GM18502 (cell line): ENCODE measurements at regions not wholly inside any gene's neighbourhood (a gene's known extent, or its start where the extent isn't known, plus 50 kb on each side); places are given as distances from the start of the nearest gene placed in this dataset.
"Not testable (repeated sequence)": the region's sequence is repeated elsewhere in the genome, so short reads cannot be mapped to it uniquely, and the experiment has no call there.

ENCODE experiments used
- ATAC-seq: cut with Tn5 transposase; IDR thresholded peaks from one replicate; pipeline ENCODE4 v1.9.1; 2021; ENCODE audit warnings: mild to moderate bottlenecking; ENCODE audit not compliant: unreplicated experiment, poor library complexity

DNA sequence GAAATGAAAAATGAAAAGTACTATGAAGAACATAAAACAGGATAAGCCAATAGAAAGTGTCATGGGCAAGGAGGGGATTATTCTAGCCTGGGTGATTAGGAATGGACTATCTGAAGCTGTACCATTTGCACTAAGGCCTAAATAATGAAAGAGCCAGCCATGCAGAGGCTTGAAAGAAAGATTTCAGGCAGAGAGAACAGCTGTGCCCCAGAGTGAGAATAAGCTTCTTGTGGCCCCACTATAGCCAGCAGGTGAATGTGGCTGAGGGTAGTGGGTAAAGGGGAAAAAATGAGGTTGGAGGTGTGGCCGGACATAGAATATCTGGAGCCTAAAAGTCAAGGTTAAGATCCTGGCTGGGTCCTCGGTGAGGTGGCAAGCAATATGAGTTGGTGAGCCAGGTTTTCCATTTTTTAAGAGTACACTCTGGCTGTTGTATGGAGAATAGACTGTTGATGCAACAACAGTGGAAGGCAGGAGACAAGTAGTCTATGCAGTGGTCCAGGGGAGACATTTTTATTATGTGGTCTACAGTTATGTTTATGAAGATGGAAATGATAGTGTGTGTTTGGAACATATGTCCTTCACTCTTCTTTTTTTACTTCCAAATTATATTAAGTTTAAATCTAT is 135.2 kb upstream of the SETBP1 start:
- ATAC-seq = no peak

DNA sequence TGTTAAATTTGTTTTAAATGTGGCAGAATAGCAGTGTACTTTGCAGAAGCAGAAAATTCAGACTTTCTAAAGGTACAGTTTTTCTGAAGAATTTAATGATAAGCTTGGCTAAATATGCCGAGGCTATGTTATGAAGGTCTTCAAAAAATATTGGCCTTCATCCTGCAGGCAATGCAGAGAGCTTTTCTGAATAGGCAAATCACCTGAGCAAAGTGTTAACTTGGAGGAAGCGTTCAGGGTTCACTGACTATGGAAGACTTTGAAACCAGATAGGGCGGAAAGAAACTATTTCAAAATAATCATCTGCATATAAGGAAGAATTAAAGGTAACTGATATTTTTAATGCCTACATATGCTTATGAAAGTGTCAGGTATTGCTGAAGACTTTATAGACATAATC is 133.7 kb upstream of the SETBP1 start:
- no peak for ATAC-seq

DNA sequence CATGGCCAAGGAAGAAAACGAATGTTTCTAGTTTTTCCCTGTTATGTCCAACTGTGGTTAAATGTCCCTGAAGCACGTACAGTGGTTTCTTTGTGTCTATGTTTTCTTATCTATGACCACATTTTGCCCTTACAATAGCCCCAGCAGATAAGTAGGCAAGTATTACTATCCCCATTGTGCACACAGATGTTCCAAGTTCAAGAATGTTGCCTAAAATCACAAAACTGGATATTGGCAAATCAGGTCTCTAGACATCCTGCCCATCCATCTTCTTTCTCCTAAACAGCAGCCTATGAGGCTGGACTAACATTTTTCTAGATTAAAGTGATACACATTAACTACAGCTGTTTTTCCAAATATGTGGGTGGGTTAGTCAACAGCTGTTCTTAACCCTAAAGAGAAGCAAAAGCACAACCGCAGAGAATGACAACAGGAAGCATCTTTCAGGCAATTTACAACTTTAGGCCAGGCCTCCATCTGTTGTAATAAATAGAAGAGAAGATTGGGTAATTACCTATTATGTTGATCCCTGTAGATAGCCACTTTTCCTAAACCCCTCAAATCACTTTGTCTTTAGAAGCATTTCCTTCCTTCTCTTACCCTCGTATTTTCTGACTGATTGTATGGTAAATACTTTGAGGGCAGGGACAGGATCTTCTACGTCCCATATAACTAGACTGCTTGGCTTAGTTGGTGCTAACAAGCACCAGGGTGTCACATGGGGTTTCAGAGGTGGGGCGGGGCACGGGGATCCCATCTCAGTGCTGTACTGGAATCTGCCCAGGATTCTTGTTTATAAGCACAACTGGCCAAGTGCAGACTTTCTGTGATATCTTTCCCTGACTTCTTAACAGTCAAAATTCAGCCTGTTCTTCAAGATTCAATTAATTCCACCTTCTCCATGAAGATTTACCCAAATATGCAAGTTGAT is 132.1 kb upstream of the SETBP1 start:
- no peak for ATAC-seq

DNA sequence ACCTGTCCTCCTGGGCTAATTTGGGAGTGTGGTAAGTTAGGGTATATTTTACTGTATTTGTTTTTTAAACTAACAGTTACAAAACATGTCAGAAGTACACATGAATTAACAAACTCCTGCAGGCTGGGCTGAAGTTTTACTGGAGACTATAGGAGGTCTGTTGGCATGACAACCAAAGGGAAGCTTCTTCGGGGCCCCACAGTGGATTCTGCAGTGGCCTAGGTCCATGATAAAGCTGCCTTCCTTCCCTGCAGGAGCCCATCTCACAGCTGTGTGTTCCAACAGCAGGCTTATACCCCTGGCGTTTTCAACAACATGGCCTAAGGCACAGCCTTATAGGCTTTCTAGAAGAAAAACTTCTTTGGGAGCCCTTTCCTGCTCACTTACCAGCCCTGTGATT is 128.0 kb upstream of the SETBP1 start:
- ATAC-seq = no peak

DNA sequence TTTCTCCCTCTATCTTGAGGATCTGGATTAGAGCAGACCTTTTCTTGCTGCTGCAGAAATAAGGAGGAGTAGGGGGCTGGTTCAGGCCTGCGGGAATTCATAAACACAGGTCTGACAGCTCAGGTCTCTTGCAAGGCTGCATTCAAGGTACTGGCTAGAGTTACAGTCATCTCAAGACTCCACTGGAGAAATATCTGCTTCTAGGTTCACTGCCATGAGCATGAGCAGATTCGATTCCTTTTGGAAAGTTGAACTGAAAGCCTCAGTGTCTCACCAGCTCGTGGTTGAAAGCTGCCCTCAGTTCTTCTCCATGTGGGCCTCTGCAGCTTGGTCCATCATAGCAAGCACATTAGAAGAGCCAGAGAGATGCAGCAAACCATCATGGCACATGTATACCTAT is 124.4 kb upstream of the SETBP1 start:
- ATAC-seq = peak; percentile 91

DNA sequence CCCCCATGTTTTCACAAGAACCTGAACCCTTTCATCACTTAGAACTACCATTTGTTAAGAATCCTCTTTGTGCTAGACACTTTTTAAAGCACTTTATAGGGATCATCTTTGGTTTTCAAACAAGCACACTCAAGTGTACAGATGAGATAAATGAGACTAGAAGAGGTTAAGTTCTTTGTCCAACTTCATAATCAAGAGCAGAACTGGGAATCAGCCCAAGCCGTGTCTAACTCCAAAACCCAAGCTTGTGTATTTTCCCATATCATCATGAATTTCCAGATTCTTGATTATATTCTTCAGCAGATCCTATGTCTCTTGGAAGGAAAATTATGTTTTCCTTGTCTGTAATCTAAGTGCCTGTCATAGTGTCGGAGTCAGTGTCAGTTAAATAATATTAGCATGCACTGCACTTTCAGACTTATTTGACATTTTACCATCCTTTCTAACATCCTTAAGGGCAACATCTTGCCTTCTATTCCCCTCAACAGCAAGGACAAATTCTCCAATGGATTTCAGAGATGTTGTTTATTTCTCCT is 123.0 kb upstream of the SETBP1 start:
- no peak for ATAC-seq

DNA sequence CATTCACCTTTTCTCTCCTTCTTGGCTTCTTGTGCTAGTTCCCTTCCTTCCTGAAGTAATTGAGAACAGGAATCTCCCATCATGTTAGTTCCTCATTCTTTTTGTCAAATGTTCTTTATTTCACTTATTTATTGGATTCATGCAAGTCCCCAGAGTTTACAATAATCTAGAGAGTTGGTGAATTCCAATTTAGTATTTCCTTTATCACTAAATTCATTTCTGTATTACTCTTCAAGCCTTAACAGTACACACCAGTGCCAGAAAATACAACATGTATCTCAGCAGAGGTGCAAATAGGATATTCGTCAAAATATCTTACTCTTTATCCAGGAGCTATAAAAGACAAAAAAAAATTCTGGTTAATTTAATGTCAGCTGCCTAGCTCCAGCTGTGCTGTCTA is 121.9 kb upstream of the SETBP1 start:
- no peak for ATAC-seq

DNA sequence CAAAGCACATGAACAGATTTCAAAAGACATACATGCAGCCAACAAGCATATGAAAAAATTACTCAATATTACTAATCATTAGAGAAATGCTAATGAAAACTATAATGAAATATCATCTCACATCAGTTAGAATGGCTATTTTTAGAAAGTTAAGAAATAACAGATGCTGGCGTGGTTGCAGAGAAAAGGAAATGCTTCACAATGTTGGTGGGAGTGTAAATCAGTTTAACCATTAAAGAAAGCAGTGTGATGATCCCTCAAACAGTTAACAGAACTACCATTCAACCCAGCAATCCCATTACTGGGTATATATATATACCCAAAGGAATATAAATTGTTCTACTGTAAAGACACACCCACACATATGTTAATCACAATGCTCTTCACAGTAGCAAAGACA is 117.7 kb upstream of the SETBP1 start:
- no peak for ATAC-seq

DNA sequence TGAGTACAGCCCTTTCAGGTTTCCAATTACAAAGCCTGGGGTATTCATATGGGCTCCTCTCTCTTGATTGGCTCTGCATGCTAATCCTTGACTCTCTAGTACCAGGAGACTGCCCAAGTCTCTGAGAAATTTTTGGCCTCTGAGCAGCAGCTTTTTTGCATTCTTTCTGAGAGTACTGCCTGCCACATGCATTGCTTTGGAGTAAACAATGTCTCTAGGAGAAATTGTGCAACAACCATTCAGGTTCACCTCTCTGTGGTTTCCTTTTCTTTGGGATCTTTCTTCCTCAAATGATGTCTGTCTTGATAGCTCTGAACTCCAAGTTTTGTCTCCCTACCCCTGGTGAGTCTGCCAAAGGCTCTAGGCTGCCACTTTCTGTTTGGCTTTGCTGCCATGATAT is 115.8 kb upstream of the SETBP1 start:
- no peak for ATAC-seq

DNA sequence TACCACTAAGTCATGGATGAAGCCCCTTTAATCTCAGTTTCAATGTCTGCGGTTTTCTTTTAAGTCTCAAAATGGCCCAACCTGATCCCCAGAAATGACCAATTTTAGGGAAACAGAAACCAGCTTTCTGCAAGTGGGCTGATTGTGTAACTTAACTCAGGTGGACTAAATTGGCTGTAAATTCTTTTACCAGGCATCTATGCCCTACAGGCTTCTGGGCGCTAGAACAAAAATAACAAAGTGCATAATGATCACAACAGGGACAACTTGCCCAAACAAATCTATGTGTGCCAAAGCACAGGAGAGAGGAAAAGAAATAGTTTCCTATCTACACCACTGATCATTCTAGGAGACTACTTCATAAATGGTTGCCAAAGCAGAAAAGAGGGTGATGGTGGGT is 112.3 kb upstream of the SETBP1 start:
- no peak for ATAC-seq

DNA sequence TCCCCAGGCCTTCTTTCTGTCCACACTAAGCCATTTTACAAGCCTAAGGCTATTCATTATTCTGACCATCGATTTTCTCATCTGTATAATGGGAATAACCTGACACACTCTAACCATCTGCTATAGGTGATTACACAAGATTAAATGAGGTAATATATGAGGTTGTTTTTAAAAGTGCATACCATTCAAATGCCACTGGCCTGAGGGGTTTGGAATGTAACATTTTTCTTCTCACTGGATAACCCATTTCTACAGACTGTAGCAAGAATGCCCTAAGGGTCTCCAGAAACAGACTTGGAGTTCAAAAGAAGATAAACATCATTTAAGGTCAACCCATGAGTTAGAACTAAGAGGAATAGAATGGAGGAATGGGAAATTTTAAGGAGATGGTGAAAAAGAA is 111.7 kb upstream of the SETBP1 start:
- ATAC-seq = no peak

DNA sequence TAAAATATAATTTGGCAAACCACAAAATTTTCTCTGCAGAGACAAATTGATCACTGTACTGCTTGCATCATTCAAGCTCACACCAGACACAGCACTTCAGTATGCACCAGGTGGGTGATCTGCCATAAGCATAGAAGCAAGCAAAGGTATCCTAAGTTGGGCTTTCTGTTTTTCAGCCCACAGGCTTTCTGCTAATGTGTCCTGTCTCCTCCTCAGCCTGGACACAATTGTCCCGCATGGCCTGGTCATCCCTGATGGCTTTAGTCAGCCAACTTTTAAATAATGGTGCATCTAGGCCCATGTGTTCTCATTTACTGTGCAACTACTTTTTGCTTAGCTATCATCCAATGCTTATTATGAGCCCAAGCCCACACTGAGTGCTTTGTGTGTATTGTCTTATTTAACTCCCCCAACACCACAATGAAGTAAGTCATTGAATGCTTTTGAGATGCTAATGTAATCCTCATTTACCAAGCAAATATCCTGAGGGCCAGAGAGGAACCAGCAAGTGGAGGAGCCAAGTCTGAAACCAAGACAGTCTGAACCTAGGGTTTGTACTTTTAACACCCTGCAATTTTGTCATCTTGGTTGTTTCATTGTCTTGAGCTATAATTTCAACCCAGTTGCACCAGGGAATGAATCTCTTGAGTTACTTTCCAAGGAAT is 111.2 kb upstream of the SETBP1 start:
- ATAC-seq = no peak

DNA sequence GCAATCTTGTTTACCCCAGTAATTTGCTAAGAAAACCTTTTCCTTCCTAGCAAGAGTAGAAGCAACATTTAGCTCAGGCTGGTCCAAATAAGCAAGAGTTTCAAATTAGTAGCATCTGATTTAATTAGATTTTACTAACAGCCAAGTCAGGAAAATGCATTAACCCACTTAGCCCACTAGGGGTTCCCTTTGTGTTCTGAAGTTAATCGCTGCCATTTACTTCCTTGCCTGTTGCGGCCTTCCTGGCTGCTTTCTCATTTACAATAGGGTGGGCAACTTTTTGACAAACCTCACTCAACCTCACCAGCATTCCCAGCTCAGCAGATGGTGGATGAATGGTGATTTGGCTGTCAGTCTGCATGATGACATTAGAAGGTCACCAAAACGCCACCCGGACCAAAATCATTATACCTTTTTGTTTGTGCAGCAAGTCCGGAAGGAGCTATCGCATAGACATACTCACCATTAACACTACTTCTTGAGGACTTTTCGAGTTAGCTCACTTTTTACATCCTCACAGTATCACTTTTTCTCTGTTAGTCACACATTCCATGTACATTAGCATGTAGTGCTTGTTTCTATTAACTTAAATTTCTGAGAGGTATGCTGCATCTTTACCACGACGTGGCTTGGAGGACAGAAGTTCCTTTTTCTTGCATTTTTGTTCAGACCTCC is 101.5 kb upstream of the SETBP1 start:
- peak; percentile 56 for ATAC-seq

DNA sequence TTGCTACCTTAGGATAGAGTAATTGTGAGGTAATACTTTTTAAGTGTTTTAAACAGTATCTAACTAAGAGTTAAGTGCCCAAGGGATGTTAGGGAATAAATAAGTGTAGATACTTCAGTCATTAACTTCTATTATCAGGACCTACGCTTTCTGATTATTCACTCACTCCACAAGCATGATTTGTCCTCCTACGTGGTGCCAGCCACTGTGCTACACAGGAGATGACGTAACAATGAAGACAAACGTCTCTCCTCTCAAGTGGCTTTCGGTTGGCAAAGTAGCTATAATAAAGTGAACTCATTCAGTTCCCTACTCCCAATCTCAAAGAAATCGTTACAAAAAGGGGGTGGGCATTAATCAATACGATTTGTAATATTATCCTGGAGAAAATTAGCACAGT is 100.9 kb upstream of the SETBP1 start:
- ATAC-seq = no peak

DNA sequence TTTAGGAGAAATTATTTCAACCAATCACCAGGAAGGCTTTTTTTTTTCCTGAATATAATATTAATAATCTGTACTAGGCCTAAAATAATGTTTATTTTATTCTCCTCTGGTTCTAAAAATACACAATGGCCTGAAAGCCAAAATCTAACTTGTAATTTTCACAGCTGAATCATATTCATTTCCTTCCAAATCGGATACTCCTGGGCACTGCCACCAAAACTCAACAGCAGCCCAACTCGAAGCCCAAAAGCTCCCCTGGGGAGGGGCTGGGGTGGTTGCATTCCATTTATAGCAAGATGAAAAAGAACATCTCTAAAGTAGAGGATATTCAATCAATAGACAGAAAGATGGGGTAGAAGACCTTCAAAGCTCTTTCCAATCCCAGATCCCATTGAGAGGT is 100.5 kb upstream of the SETBP1 start:
- no peak for ATAC-seq

DNA sequence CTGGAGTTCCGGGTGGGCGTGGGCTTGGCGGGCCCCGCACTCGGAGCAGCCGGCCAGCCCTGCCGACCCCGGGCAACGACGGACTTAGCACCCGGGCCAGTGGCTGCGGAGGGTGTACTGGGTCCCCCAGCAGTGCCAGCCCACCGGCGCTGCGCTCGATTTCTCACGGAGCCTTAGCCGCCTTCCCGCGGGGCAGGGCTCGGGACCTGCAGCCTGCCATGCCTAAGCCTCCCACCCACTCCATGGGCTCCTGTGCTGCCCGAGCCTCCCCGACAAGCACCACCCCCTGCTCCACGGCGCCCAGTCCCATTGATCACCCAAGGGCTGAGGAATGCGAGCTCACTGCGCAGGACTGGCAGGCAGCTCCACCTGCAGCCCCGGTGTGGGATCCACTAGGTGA is 99.9 kb upstream of the SETBP1 start:
- not testable (repeated sequence) for ATAC-seq

DNA sequence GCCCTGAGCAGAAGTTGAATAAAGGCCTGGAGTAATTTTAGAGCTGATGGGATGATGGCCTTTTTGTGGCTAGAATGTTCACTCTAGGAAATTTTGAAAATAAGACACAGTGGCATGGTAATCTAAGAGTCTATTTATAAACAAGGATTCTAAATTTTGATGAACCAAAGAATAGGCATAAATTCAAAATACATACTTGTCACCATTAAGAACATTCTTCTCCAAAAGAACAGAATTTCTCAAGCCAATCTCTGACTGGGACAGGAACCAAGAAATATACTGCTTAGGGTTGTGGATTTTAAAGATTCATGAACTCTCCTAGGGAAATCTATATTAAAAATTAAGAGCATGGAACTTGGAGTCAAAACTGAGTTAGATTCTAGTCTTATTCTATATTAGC is 98.2 kb upstream of the SETBP1 start:
- ATAC-seq = no peak

DNA sequence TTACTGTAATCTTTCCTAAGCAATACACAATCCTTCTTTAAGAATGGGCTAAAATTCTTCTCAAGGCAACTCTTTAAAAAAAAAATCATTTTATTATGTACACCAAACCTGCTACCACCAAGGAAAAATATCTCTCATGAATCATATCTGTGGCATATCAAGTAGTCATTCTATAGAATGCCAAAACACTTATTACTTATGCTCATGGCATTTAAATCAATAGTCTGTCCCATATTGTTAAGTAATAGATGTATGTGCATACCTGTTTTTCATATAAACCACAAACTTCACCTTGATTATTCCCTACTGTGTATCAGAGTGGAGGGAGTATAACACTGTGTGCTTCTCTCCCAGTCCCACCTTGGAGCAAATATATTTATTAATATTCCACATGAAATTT is 95.8 kb upstream of the SETBP1 start:
- ATAC-seq = no peak

DNA sequence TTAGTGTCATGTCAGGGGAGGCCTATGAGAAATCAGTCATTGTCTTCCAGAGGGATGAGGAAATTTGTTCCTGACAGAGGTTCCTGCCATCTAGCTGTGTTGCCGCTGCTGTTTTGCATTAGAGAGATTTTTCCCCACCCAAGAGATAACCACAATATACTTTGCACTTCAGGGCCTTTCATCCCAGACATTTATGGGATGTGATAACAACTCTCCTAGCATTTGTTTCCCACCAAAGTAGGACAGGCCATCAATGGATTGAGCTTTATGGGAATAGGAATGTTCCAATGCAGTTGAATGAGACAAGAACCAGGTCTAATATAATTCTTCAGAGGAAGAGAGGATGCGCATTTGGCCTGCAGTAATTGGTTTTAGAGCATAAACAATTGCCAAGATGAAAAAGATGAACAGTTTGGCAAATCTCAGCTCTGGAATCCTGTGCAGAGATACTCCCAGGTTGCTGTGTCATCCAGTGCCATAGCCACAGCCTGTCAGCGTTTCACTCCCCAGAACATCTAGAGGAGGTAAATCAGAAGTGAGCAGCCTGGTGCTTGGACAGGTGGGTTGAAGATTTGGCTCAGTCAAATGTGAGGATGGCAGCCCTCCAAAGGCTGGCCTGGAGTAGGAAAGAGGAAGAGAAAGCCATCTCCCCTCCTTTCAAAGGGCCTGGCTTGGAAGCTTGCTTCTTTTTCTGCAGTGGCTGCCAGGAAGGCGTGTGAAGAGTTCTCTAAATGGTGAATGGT is 93.7 kb upstream of the SETBP1 start:
- ATAC-seq = no peak

DNA sequence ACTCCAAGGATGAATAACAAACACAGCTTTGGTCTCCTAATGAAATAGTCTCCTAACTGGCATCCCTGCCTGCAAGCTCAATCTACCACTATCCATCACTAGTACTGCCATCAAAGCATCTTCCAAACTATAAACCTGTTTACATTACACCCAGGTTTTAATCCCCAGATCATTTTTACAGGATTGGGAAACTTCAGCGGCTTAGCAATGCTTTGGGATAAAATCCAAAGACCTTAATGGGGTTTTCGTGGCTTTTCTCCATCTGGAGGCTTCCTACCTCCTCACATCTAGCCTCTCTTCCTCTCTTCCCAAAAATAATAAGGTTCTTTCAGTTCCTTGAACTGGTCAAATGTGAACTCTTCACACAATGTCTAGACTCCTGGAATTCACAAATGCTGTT is 92.2 kb upstream of the SETBP1 start:
- ATAC-seq = no peak
